Stimulated activated CD8-positive, alpha-beta memory T cell treated with anti-CD3 and anti-CD28 coated beads, Interleukin-7, amount 100 ng/mL, for 48 hours (primary cell): ENCODE measurements at regions not wholly inside any gene's neighbourhood (a gene's known extent, or its start where the extent isn't known, plus 50 kb on each side); places are given as distances from the start of the nearest gene placed in this dataset.
A peak's percentile ranks its signal among the peaks of the same experiment; 100 is the strongest.

Experiments used
- DNase-seq, 2 donors: peaks; one replicate each; pipeline ENCODE4 v3.0.0-alpha.2; 2020; ENCODE audit warnings: low read depth in 1 of 2; ENCODE audit errors: extremely low read depth in 1 of 2

GRCh38 chr6:3997177-3997770, 81.7 kb downstream of the FAM217A start:
- no peak for DNase-seq

GRCh38 chr6:3999800-4000661, 78.9 kb downstream of the FAM217A start:
- no peak for DNase-seq

GRCh38 chr6:4004249-4004648, 74.7 kb downstream of the FAM217A start:
- DNase-seq, result no peak

- DNase-seq, result no peak
These were observed 70.5 kb downstream of the FAM217A start for GRCh38 chr6:4008324-4009047.

- DNase-seq, result no peak
These were observed 69.5 kb downstream of the FAM217A start for GRCh38 chr6:4009486-4009885.

GRCh38 chr6:4010048-4010447, 68.9 kb downstream of the FAM217A start:
- no peak for DNase-seq

GRCh38 chr6:4010689-4011090, 68.2 kb downstream of the FAM217A start:
- DNase-seq, result no peak

GRCh38 chr6:4012826-4013225, 66.1 kb downstream of the FAM217A start:
- DNase-seq, result no peak

- no peak for DNase-seq
These were observed 61.7 kb downstream of the FAM217A start for GRCh38 chr6:4017058-4017739.

GRCh38 chr6:4017834-4018170, 61.1 kb downstream of the FAM217A start:
- DNase-seq, result no peak

- DNase-seq, result peak; percentile 94 to 95
These were observed 60.6 kb downstream of the FAM217A start for GRCh38 chr6:4018171-4018923.
